ENCODE measurements at regions not wholly inside any gene's neighbourhood (a gene's known extent, or its start where the extent isn't known, plus 50 kb on each side); places are given as distances from the start of the nearest gene placed in this dataset.

GRCh38 chr12:94062194-94062593 lies 86.2 kb upstream of the PLXNC1 start:
- DNase-seq (ENCODE audit: low read depth in 1 of 2, low spot score in 1 of 2), result no peak
- no peak for TF ChIP-seq JUND (IDR thresholded peaks at IDR 0.05; ENCODE audit: low read depth)
- in situ Hi-C loops (cut with HindIII; ENCODE audit: low pct_unique_long_range_greater_than_20kb, low sequenced_read_pairs), result no loop called here

GRCh38 chr12:94062796-94063635 lies 85.4 kb upstream of the PLXNC1 start:
- in situ Hi-C loops (cut with HindIII; ENCODE audit: low pct_unique_long_range_greater_than_20kb, low sequenced_read_pairs), result no loop called here
- no peak for TF ChIP-seq JUND (IDR thresholded peaks at IDR 0.05; ENCODE audit: low read depth)
- peak in 1 of 2 experiments; percentile 30 for DNase-seq (ENCODE audit: low read depth in 1 of 2, low spot score in 1 of 2)

- TF ChIP-seq JUND (IDR thresholded peaks at IDR 0.05; ENCODE audit: low read depth), result no peak
- in situ Hi-C loops (cut with HindIII; ENCODE audit: low pct_unique_long_range_greater_than_20kb, low sequenced_read_pairs), result no loop called here
Measured at GRCh38 chr12:94070520-94070919, 77.9 kb upstream of the PLXNC1 start.

GRCh38 chr12:94071258-94071657 lies 77.1 kb upstream of the PLXNC1 start:
- no peak for DNase-seq (ENCODE audit: low read depth in 1 of 2, low spot score in 1 of 2)
- in situ Hi-C loops (cut with HindIII; ENCODE audit: low pct_unique_long_range_greater_than_20kb, low sequenced_read_pairs), result no loop called here

More at GRCh38 chr12:94070520-94070919, 77.9 kb upstream of the PLXNC1 start:
- DNase-seq (ENCODE audit: low read depth in 1 of 2, low spot score in 1 of 2), result no peak

GRCh38 chr12:94073441-94074051 lies 74.8 kb upstream of the PLXNC1 start:
- TF ChIP-seq JUND (IDR thresholded peaks at IDR 0.05; ENCODE audit: low read depth), result no peak
- DNase-seq (ENCODE audit: low read depth in 1 of 2, low spot score in 1 of 2), result no peak
- in situ Hi-C loops (cut with HindIII; ENCODE audit: low pct_unique_long_range_greater_than_20kb, low sequenced_read_pairs), result no loop called here

More at GRCh38 chr12:94071258-94071657, 77.1 kb upstream of the PLXNC1 start:
- TF ChIP-seq JUND (IDR thresholded peaks at IDR 0.05; ENCODE audit: low read depth), result no peak

GRCh38 chr12:94074216-94074979 lies 74.0 kb upstream of the PLXNC1 start:
- in situ Hi-C loops (cut with HindIII; ENCODE audit: low pct_unique_long_range_greater_than_20kb, low sequenced_read_pairs), result no loop called here
- TF ChIP-seq JUND (IDR thresholded peaks at IDR 0.05; ENCODE audit: low read depth), result no peak
- DNase-seq (ENCODE audit: low read depth in 1 of 2, low spot score in 1 of 2), result no peak

GRCh38 chr12:94074980-94075629 lies 73.3 kb upstream of the PLXNC1 start:
- in situ Hi-C loops (cut with HindIII; ENCODE audit: low pct_unique_long_range_greater_than_20kb, low sequenced_read_pairs), result no loop called here
- peak; percentile 54 to 63 for DNase-seq (ENCODE audit: low read depth in 1 of 2, low spot score in 1 of 2)
- TF ChIP-seq JUND (IDR thresholded peaks at IDR 0.05; ENCODE audit: low read depth), result no peak

- no peak for DNase-seq (ENCODE audit: low read depth in 1 of 2, low spot score in 1 of 2)
- no peak for TF ChIP-seq JUND (IDR thresholded peaks at IDR 0.05; ENCODE audit: low read depth)
- in situ Hi-C loops (cut with HindIII; ENCODE audit: low pct_unique_long_range_greater_than_20kb, low sequenced_read_pairs), result no loop called here
Measured at GRCh38 chr12:94077209-94077608, 71.2 kb upstream of the PLXNC1 start.

GRCh38 chr12:94078138-94078723 lies 70.1 kb upstream of the PLXNC1 start:
- no peak for TF ChIP-seq JUND (IDR thresholded peaks at IDR 0.05; ENCODE audit: low read depth)
- in situ Hi-C loops (cut with HindIII; ENCODE audit: low pct_unique_long_range_greater_than_20kb, low sequenced_read_pairs), result no loop called here

GRCh38 chr12:94078736-94079509 lies 69.5 kb upstream of the PLXNC1 start:
- no peak for DNase-seq (ENCODE audit: low read depth in 1 of 2, low spot score in 1 of 2)
- no peak for TF ChIP-seq JUND (IDR thresholded peaks at IDR 0.05; ENCODE audit: low read depth)
- in situ Hi-C loops (cut with HindIII; ENCODE audit: low pct_unique_long_range_greater_than_20kb, low sequenced_read_pairs), result no loop called here

More at GRCh38 chr12:94078138-94078723, 70.1 kb upstream of the PLXNC1 start:
- DNase-seq (ENCODE audit: low read depth in 1 of 2, low spot score in 1 of 2), result no peak

- in situ Hi-C loops (cut with HindIII; ENCODE audit: low pct_unique_long_range_greater_than_20kb, low sequenced_read_pairs), result no loop called here
- TF ChIP-seq JUND (IDR thresholded peaks at IDR 0.05; ENCODE audit: low read depth), result no peak
- DNase-seq (ENCODE audit: low read depth in 1 of 2, low spot score in 1 of 2), result no peak
Measured at GRCh38 chr12:94079566-94080340, 68.6 kb upstream of the PLXNC1 start.

All from T47D (cell line).